Stimulated activated CD4-positive, alpha-beta T cell treated with anti-CD3 and anti-CD28 coated beads, Interleukin-1b, Interleukin-23, amount 100 ng/mL, for 24 hours (primary cell): ENCODE measurements at regions not wholly inside any gene's neighbourhood (a gene's known extent, or its start where the extent isn't known, plus 50 kb on each side); places are given as distances from the start of the nearest gene placed in this dataset.

ENCODE experiments used
- DNase-seq, 4 experiments: peaks; one replicate each; pipeline ENCODE4 v3.0.0-alpha.2; 2020; ENCODE audit warnings: low read depth in 4 of 4, low spot score in 1 of 4

DNA sequence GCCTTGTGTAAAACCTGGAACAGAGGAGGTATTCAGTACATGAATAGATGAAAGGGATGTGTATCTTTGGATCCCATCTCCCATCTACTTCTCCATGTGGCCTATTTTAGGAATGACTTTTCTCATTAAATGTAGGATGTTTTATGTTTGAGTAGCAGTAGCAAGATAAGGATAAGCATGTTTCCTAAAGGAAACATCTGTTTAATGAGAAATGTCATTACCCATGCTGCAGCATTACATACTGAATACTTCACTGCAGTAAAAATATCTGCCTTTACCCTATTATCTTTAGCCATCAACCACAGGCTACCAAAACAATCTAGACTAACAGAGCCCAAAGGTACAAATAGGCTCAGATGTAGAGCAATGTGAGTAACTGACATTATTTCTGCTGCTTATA lies 419.2 kb upstream of the CYRIA start:
- DNase-seq: no peak

DNA sequence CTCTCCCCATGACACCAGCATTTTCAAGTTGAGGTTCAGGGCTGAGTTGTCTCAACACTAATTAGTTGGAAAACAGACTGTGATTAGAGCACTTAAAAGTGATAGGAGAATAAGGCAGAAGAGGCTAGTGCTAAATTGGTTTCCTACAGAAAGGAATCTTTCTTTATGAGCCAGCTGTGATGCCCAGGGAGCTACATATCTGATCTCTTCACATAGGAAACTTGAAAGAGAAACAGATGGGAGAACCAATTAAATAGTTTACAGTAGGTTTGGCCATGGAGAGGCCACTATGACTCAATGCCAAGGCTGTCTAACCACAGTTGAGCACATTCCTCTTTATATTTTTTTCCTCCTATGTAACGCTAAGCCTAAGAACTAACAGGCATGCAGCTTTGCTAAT lies 418.3 kb upstream of the CYRIA start:
- no peak for DNase-seq

DNA sequence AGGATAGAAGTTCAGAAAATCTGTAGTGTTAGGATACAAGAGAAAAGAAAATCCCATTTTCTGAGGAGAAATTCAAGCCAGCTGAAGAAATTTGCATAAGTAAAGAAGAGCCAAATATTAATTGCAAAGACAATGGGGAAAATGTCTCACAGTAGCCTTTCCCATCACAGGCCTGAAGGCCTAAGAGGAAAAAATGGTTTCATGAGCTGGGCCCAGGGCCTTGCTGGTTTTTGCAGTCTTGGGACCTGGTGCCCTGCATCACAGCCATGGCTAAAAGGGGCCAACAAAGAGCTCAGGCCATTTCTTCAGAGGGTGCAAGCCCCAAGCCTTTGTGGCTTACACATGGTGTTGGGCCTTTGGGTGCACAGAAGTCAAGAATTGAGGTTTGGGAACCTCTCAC lies 413.6 kb upstream of the CYRIA start:
- DNase-seq: no peak

GRCh38 chr2:17076533-17076932 lies 410.9 kb upstream of the CYRIA start:
- DNase-seq: no peak

GRCh38 chr2:17070711-17071110 lies 405.1 kb upstream of the CYRIA start:
- no peak for DNase-seq

- DNase-seq: no peak
Measured at GRCh38 chr2:17069564-17069963, 403.9 kb upstream of the CYRIA start.

GRCh38 chr2:17068021-17068420 lies 402.4 kb upstream of the CYRIA start:
- no peak for DNase-seq

DNA sequence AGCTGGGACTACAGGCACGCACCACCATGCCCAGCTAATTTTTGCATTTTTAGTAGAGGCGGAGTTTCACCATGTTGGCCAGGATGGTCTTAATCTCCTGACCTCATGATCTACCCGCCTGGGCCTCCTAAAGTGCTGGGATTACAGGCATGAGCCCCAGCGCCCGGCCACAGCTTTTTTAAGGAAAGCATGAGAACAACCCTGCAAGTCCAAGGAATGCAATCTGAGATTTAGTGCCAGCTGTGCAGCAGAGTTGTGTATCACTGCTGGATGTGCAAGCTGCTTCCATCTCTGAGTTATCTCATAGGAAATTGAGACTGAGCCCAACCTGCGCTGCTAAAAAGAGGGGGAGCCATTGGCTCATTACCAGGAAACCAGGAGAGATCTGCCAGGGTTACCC lies 399.9 kb upstream of the CYRIA start:
- DNase-seq: no peak

DNA sequence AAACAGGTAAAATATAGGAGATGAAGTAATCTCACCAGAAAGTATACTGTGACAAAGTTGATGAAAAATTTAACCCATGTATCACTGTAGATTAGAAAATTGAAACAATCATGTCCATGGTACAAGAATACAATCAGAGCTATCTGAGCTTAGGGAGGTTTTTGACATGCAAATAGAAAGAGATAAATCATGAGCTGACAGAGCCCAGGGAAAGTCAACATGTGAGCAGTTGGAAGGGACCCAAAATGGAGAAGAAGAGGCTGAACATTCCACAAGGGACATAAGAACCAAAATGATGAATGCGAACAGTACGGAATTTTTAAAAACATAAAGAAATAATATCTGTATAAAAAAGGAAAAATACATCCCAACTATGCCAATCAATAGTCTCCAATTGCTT lies 395.4 kb upstream of the CYRIA start:
- DNase-seq: no peak

DNA sequence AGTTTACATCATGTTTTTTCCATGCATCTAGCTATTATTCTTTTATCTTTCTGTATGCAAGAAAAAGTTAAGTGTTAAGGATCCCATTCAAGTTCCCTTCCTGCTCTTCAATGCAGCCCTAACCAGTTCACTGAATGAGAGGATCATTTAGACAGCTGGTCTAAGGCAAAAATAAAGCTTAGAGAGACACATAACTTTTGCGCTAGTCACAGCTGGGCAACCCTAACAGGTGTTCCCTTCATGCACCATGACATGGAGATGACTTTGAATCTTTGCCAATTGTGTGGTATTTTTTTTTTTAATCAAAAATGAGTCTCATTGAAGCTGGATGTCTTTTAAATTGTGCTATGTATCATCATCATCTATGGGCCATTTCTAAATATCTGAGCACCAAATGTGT lies 393.8 kb upstream of the CYRIA start:
- no peak for DNase-seq

DNA sequence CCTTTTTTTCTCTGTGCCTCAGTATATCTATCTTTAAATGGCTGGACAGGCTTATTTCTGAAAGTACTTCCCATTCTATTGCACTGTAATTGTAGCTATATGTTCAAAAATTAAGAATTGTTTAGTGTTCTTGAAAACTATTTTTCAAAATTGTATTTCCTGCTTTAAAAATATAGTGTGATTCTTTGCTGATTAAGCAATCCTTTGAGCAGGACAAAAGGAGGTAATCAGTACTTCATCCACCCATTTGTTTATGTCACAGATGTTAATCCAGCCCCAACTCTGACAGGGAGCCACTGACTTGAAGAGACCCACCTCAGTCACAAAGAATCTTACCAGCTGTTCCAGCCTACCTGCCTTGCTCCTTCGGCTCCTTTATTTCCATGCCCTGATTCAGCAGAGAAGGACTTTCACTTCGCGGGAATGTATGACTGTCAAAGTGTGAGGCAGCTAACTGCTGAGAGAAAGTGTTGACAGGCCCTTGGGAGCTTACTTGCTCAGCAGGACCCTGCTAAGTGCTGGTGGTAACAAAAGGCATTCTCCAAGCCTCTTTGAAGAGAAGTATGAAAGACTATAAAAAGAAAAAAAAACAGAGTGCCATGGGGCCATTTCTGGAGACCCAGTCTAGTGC lies 393.3 kb upstream of the CYRIA start:
- no peak for DNase-seq

DNA sequence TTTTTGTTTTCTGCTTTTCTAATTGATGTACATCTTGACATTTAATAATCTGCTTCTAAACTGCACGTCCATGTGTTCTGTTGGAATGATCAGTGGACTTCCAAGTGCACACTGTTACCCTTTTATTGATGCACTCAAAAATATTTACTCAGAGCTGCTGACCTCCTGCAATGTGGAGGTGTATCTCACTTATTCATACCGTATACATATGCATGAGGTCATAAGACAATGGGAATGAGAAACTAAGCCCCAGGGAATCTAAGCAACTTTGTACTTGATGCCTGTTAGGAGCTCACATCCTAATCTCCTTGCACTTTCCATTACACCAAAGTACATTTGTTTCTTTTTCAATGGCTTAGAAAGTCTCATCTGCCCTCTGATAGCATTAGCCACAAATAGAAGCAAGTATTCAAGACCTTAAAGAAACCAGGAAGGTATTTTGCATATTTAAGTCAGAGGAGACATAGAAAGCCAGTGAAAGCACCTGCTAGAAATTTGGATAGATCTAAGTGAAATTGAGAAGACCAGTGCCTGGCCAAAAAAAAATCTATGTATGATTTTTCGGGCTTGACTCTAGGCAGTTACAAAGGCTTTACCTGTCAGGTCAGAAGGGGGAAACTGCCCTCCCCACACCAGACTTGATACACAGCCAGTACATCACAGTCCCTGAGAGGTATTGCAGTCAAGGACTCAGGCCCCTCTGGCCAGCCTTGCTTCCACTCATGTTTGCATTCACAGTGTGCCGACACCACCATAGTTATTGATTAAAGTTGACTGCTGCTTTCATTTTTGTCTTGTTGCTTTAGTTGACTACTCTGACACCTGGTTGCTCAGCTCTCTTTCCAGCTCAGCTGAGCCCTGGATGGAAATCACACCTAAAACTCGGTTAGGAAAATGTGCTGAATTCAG lies 391.7 kb upstream of the CYRIA start:
- DNase-seq: no peak

- DNase-seq: no peak
Measured at GRCh38 chr2:17056236-17056635, 390.6 kb upstream of the CYRIA start.

DNA sequence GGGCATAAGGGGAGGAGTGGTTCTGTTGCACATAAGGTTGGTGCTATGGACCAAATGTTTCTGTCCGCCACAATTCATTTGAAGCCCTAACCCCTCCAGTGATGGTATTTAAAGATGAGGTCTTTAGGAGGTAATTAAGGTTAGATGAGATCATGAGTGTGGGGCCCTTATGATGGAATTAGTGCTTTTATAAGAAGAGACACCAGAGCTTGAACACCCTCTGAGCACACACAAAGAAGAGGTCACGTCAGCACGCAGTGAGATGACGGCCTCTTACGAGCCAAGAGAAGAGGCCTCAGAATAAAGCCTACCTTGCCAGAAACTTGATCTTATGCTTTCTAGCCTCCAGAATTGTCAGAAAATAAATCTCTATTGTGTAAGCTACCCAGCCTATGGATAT lies 386.4 kb upstream of the CYRIA start:
- DNase-seq: no peak

- no peak for DNase-seq
Measured at GRCh38 chr2:17051538-17051937, 385.9 kb upstream of the CYRIA start.

DNA sequence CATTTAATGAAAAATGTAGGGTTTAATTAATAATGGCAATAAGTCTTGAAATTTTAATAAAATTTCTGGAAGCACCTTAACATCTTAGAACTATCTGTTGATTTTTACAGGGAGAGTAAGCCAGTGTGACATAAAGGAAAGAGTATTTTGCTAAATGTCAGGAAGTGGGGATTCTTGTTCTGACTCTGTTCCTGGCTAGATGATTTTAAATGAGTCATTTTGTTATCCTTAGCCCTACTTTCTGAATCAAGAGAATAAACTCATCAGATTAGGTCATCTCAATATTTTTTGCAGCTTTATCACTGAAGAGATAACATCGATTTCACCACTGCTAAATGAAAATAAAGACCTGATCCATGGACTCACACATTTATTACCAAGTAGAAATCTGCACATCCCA lies 377.5 kb upstream of the CYRIA start:
- DNase-seq: no peak

DNA sequence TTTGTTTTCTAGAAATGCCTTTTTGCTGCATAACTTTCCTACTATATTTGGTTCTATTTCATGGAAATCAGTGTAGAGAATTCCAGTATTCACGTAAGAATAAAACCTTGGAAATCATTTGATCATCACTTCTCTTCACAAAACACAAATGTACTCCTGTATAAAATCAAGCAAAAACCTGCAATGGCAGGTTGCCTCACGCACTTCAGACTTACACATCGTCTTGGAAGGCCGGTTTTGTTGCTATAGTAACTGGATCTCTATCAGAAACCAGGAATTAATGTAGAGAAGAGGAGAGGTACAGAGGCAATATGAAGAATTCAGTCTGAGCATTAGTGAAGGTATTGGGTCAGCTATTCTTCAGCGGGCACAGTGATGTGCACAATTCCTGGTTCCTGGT lies 370.7 kb upstream of the CYRIA start:
- DNase-seq: no peak

DNA sequence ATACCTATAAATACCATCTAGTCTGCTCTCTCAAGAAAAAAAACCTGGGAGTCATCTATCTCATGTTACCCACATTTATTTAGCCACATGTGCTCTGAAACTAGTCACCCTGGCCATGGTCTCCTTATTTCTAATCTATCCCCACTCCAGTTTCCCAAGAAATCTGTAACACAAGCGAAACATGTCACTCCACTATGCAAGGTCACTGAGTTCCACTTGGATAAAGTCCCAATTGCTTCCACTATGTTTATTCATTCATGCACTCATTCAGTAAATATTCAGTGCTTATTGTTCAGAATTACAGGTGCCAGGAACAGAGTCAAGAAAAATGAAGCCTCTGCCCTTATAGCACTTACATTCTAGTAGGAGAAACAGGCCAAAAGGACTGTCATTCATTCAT lies 369.4 kb upstream of the CYRIA start:
- no peak for DNase-seq

- DNase-seq: no peak
Measured at GRCh38 chr2:17030047-17030446, 364.4 kb upstream of the CYRIA start.

DNA sequence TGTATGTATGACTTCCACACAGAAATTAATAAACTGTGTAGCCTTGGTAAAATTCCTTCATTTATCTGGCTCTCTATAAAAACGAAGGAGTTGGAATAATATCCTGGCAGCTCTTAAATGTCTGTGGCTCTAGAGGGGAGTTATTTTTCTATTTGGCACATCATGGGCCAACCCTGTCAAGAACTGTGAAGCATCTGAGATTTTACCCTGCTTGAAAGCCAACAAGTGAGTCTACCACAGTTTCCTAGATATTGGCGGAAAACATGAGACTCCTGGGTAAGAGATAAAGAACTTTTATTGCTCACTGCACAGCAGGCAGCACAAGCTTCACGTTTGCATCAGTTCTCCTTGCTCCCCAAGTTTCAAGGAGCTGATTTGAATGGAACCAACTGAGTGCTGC lies 346.7 kb upstream of the CYRIA start:
- no peak for DNase-seq

- DNase-seq: no peak
Measured at GRCh38 chr2:17010104-17010503, 344.5 kb upstream of the CYRIA start.

GRCh38 chr2:17000184-17000482 lies 334.5 kb upstream of the CYRIA start:
- no peak for DNase-seq
